ENCODE measurements at regions not wholly inside any gene's neighbourhood (a gene's known extent, or its start where the extent isn't known, plus 50 kb on each side); places are given as distances from the start of the nearest gene placed in this dataset.

GRCh38 chr17:79296243-79296642 is 221.6 kb downstream of the ENGASE start:
- ATAC-seq = no peak
- H3K27me3 ChIP-seq = peaks cover 0 to 45% (median 8%) of the 10 kb centered on the region in 9 donors
- 77 to 84% (median 80%) methylated on average over 7 of the region's 7 CpGs for whole genome bisulfite sequencing, 4 donors

DNA sequence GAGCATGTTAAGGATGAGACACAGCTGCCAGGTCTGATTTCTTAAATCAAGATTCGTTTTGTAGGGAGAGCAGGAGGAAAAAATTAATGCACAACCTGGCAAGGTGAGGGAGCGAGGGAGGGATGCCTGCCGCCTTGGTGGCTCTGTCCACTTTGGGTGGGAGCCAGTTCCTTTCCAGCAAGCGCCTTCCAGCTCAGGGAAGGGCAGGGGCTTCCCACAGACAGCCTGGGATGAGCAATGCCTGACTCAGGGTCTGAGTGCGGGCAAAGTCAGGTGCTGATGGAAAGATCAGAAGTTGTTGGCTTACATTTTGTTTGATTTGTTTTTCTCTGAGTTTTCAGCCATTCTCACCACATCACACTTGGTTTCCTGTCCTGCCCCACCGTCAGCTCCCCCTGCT is 220.7 kb downstream of the ENGASE start:
- Histone ChIP-seq H3K27ac (no peak overlapping the region), H3K27me3 (peaks cover 0 to 45% (median 8%) of the 10 kb centered on the region in 9 donors), H3K9me3 (no peaks in the 10 kb centered on the region), H3K4me1 (no peaks in the 10 kb centered on the region), H3K36me3 (no peaks in the 10 kb centered on the region), H3K4me3 (no peak overlapping the region)
- no peak for DNase-seq
- no peak for ATAC-seq
- TF ChIP-seq POLR2A (IDR thresholded peaks at IDR 0.05) (no peak), CTCF (IDR thresholded peaks at IDR 0.05) (no peak)
- WGBS, 4 donors = 59 to 67% (median 66%) methylated on average over 6 of the region's 6 CpGs
- intact Hi-C loops (cut with DNase I) = no loop called here

More at GRCh38 chr17:79296243-79296642, 221.6 kb downstream of the ENGASE start:
- no peak for DNase-seq
- intact Hi-C loops (cut with DNase I) = no loop called here
- Histone ChIP-seq H3K4me3 (no peak overlapping the region), H3K4me1 (no peaks in the 10 kb centered on the region), H3K9me3 (no peaks in the 10 kb centered on the region), H3K27ac (no peak overlapping the region), H3K36me3 (no peaks in the 10 kb centered on the region)
- TF ChIP-seq CTCF (IDR thresholded peaks at IDR 0.05) (no peak), POLR2A (IDR thresholded peaks at IDR 0.05) (no peak)

- ATAC-seq = peak in 3 of 4 donors; percentile 46 to 66 (median 51)
- no peak overlapping the region for H3K4me3 ChIP-seq
- WGBS, 4 donors = 20 to 25% (median 22%) methylated on average over 26 of the region's 26 CpGs
- H3K4me1 ChIP-seq = no peaks in the 10 kb centered on the region
- peaks cover 0 to 46% (median 5%) of the 10 kb centered on the region in 9 donors for H3K27me3 ChIP-seq
- no peak overlapping the region for H3K27ac ChIP-seq
- peak; percentile 54 to 77 (median 61) for DNase-seq
- no peak for TF ChIP-seq POLR2A (IDR thresholded peaks at IDR 0.05)
- TF ChIP-seq CTCF (IDR thresholded peaks at IDR 0.05) = no peak
- intact Hi-C loops (cut with DNase I) = no loop called here
- H3K36me3 ChIP-seq = no peaks in the 10 kb centered on the region
- no peaks in the 10 kb centered on the region for H3K9me3 ChIP-seq
These were observed 219.9 kb downstream of the ENGASE start for GRCh38 chr17:79294459-79295071.

GRCh38 chr17:79292501-79292900 is 217.9 kb downstream of the ENGASE start:
- Histone ChIP-seq H3K4me3 (no peak overlapping the region), H3K9me3 (no peaks in the 10 kb centered on the region), H3K4me1 (no peaks in the 10 kb centered on the region), H3K27ac (no peak overlapping the region), H3K27me3 (peaks cover 0 to 44% (median 7%) of the 10 kb centered on the region in 9 donors), H3K36me3 (no peaks in the 10 kb centered on the region)
- no peak for ATAC-seq
- TF ChIP-seq POLR2A (IDR thresholded peaks at IDR 0.05) (no peak), CTCF (IDR thresholded peaks at IDR 0.05) (no peak)
- intact Hi-C loops (cut with DNase I) = no loop called here
- no peak for DNase-seq
- 81 to 86% (median 84%) methylated on average over 6 of the region's 6 CpGs for WGBS, 4 donors
